ENCODE measurements at regions not wholly inside any gene's neighbourhood (a gene's known extent, or its start where the extent isn't known, plus 50 kb on each side); places are given as distances from the start of the nearest gene placed in this dataset.

GRCh38 chr5:136529081-136529480 is 163.7 kb upstream of the TRPC7 start:
- no peak overlapping the region for H2AFZ ChIP-seq (ENCODE audit: control insufficient read depth, low read depth, low read length)
- BruUV-seq (replicated peaks): no TSS peak
- no peak overlapping the region for H3K9ac ChIP-seq (ENCODE audit: control insufficient read depth, insufficient read depth, low read length)
- ChIA-PET RAD21 (ENCODE audit: unreplicated experiment) (no interaction called here), CTCF (no interaction called here), SMC1A (ENCODE audit: uncharacterized antibody, unreplicated experiment) (no interaction called here), POLR2A (interaction anchor here (1.1 kb wide), 1 partner anchor 28 kb away, joined by 3 read pairs; no protein-coding TSS in a partner anchor)
- H3K9me3 ChIP-seq (replicated peaks; ENCODE audit: control insufficient read depth, insufficient read depth, low read length): no peaks in the 10 kb centered on the region
- no peaks in the 10 kb centered on the region for H3K36me3 ChIP-seq (ENCODE audit: control insufficient read depth in 2 of 2, insufficient read depth in 2 of 2, low read length in 1 of 2)
- intact Hi-C loops (cut with micrococcal nuclease; ENCODE audit: unreplicated experiment): no loop called here
- H3K4me3 ChIP-seq: no peak overlapping the region
- TF ChIP-seq SREBF1 (IDR thresholded peaks at IDR 0.05; ENCODE audit: low read length): no peak
- no peak for TF ChIP-seq BCLAF1 (IDR thresholded peaks at IDR 0.05)
- TF ChIP-seq ZNF274 (IDR thresholded peaks at IDR 0.05; ENCODE audit: insufficient read depth, insufficient read length): no peak
- TF ChIP-seq ASH2L (IDR thresholded peaks at IDR 0.05; ENCODE audit: borderline replicate concordance, low read depth): no peak
- no peak for TF ChIP-seq ZNF622 (IDR thresholded peaks at IDR 0.05)
- TF ChIP-seq, protein P1, sequence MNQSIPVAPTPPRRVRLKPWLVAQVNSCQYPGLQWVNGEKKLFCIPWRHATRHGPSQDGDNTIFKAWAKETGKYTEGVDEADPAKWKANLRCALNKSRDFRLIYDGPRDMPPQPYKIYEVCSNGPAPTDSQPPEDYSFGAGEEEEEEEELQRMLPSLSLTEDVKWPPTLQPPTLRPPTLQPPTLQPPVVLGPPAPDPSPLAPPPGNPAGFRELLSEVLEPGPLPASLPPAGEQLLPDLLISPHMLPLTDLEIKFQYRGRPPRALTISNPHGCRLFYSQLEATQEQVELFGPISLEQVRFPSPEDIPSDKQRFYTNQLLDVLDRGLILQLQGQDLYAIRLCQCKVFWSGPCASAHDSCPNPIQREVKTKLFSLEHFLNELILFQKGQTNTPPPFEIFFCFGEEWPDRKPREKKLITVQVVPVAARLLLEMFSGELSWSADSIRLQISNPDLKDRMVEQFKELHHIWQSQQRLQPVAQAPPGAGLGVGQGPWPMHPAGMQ (IDR thresholded peaks at IDR 0.05; ENCODE audit: borderline replicate concordance): no peak
- no peak for TF ChIP-seq WRNIP1 (IDR thresholded peaks at IDR 0.05; ENCODE audit: borderline replicate concordance, low read depth, low read length)
- TF ChIP-seq HDGF (IDR thresholded peaks at IDR 0.05): no peak
- TF ChIP-seq, protein P2, sequence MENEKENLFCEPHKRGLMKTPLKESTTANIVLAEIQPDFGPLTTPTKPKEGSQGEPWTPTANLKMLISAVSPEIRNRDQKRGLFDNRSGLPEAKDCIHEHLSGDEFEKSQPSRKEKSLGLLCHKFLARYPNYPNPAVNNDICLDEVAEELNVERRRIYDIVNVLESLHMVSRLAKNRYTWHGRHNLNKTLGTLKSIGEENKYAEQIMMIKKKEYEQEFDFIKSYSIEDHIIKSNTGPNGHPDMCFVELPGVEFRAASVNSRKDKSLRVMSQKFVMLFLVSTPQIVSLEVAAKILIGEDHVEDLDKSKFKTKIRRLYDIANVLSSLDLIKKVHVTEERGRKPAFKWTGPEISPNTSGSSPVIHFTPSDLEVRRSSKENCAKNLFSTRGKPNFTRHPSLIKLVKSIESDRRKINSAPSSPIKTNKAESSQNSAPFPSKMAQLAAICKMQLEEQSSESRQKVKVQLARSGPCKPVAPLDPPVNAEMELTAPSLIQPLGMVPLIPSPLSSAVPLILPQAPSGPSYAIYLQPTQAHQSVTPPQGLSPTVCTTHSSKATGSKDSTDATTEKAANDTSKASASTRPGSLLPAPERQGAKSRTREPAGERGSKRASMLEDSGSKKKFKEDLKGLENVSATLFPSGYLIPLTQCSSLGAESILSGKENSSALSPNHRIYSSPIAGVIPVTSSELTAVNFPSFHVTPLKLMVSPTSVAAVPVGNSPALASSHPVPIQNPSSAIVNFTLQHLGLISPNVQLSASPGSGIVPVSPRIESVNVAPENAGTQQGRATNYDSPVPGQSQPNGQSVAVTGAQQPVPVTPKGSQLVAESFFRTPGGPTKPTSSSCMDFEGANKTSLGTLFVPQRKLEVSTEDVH (IDR thresholded peaks at IDR 0.05; ENCODE audit: low read depth, partially characterized antibody): no peak
- no peak for TF ChIP-seq STAT3 (IDR thresholded peaks at IDR 0.05; ENCODE audit: low read depth, low read length)
- no peak for TF ChIP-seq RFX5 (IDR thresholded peaks at IDR 0.05; ENCODE audit: low read depth, low read length)
- no peak for TF ChIP-seq NKRF (conservative IDR thresholded peaks at IDR 0.05)
- no peak for TF ChIP-seq EZH2 (IDR thresholded peaks at IDR 0.05; ENCODE audit: borderline replicate concordance, control insufficient read depth, low read depth, low read length)
- TF ChIP-seq CBFB (IDR thresholded peaks at IDR 0.05; ENCODE audit: low read depth): no peak
- TF ChIP-seq CREB1 (IDR thresholded peaks at IDR 0.05; ENCODE audit: low read depth): no peak
- TF ChIP-seq TCF12 (IDR thresholded peaks at IDR 0.05; ENCODE audit: low read depth, low read length): no peak
- TF ChIP-seq CHD1 (IDR thresholded peaks at IDR 0.05; ENCODE audit: low read depth, low read length): no peak
- 0 out of 4 replicates have a peak, but pooled peaks cover 0 to 3% of the 10 kb centered on the region in 2 experiments for H3K27me3 ChIP-seq (replicated peaks in 1 of 2; ENCODE audit: control insufficient read depth in 2 of 2, insufficient read depth in 2 of 2, low read length in 1 of 2)
- FAIRE-seq (no peak), DNase-seq (ENCODE audit: low read depth, low spot score) (no peak), ATAC-seq (no peak)
- in situ Hi-C loops (cut with MboI): no loop called here
- no peak overlapping the region for H3K4me2 ChIP-seq (ENCODE audit: control insufficient read depth, insufficient read depth)
- no peak overlapping the region for H3K27ac ChIP-seq (ENCODE audit: control insufficient read depth, insufficient read depth)
- no peaks in the 10 kb centered on the region for H3K4me1 ChIP-seq (ENCODE audit: control insufficient read depth, insufficient read depth, low read length)
- H3K79me2 ChIP-seq (ENCODE audit: control insufficient read depth, insufficient read depth, low read length): no peaks in the 10 kb centered on the region
- H4K20me1 ChIP-seq (ENCODE audit: control insufficient read depth, insufficient read depth): no peaks in the 10 kb centered on the region

Measured in GM12878 (cell line).